ENCODE measurements at regions not wholly inside any gene's neighbourhood (a gene's known extent, or its start where the extent isn't known, plus 50 kb on each side); places are given as distances from the start of the nearest gene placed in this dataset.

DNA sequence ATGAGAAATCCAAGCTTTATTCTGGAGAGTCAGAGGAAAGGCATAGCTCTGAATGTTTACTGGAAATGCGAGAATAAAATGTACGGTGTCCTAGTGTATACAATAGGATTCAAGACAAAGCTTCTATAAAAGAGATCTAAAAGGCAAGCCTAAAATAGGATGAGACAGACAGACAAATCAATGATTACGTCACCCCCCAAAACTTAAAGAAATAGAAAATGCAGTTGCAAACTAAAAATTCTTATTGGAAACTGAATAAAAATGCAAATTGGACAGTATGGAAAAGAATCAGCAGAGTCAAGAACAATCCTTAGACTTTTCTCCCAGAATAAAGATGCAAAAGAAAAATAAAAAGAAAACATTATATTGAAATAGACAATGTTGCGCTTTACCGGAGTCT is 245.9 kb downstream of the POM121L12 start:
- Histone ChIP-seq H3K36me3 (replicated peaks) (no peaks in the 10 kb centered on the region), H3K9me3 (no peaks in the 10 kb centered on the region), H3K4me1 (no peaks in the 10 kb centered on the region), H3K4me3 (no peak overlapping the region), H3K27me3 (ENCODE audit: low read depth) (no peaks in the 10 kb centered on the region)
- no peak for DNase-seq (ENCODE audit: low spot score in 2 of 2)
- in situ Hi-C loops (cut with MboI; ENCODE audit: low sequenced_read_pairs) = no loop called here

DNA sequence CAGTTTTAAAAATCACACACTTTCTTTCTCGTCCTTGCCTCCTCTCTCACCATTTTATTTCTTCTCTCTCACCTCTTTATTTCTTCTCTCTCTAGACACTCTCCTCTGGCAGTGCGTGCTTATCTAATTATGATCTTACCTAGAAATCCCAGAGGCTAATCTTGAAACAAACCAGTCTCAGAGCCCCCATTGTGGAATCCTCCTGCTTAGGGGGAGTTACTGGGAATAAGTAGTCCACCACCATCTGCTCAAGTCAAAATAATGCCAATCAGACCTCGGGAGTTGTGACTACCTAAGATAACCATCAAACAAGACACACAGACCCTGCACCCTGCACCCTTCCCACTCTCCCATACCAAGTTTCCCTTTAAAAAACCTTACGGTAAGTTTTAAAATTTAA is 256.9 kb downstream of the POM121L12 start:
- no peaks in the 10 kb centered on the region for H3K4me1 ChIP-seq
- DNase-seq (ENCODE audit: low spot score in 2 of 2) = no peak
- H3K4me3 ChIP-seq = no peak overlapping the region
- no peaks in the 10 kb centered on the region for H3K9me3 ChIP-seq
- H3K36me3 ChIP-seq (replicated peaks) = no peaks in the 10 kb centered on the region
- in situ Hi-C loops (cut with MboI; ENCODE audit: low sequenced_read_pairs) = no loop called here
- H3K27me3 ChIP-seq (ENCODE audit: low read depth) = no peaks in the 10 kb centered on the region

- in situ Hi-C loops (cut with MboI; ENCODE audit: low sequenced_read_pairs) = no loop called here
- H3K4me3 ChIP-seq = no peak overlapping the region
- no peaks in the 10 kb centered on the region for H3K27me3 ChIP-seq (ENCODE audit: low read depth)
- no peaks in the 10 kb centered on the region for H3K36me3 ChIP-seq (replicated peaks)
- H3K4me1 ChIP-seq = no peaks in the 10 kb centered on the region
- DNase-seq (ENCODE audit: low spot score in 2 of 2) = no peak
- no peaks in the 10 kb centered on the region for H3K9me3 ChIP-seq
These were observed 267.2 kb downstream of the POM121L12 start for GRCh38 chr7:53302496-53303246.

DNA sequence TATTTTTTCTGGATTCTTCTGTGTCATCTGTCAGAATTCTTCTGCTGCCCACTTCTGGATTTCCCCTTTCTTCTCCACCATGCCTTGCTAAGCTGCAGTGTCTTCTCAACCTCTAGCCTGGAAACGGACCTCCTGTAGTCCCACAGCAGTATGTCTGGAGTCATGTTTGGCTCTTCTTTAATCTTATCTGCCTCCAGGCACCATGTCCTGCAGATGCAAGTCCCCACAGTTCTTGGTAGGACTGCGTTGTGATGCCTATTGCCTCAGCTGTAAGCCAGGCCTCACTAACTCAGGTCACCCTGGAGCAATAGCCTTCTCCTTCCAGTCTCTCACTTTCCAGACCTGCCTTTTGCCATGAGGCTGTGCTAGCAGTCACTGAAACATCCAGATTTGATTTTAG is 268.3 kb downstream of the POM121L12 start:
- no peaks in the 10 kb centered on the region for H3K9me3 ChIP-seq
- no peaks in the 10 kb centered on the region for H3K36me3 ChIP-seq (replicated peaks)
- H3K27me3 ChIP-seq (ENCODE audit: low read depth) = no peaks in the 10 kb centered on the region
- no peak for DNase-seq (ENCODE audit: low spot score in 2 of 2)
- no peaks in the 10 kb centered on the region for H3K4me1 ChIP-seq
- H3K4me3 ChIP-seq = no peak overlapping the region
- in situ Hi-C loops (cut with MboI; ENCODE audit: low sequenced_read_pairs) = no loop called here

- H3K4me1 ChIP-seq = no peaks in the 10 kb centered on the region
- DNase-seq (ENCODE audit: low spot score in 2 of 2) = no peak
- no peaks in the 10 kb centered on the region for H3K9me3 ChIP-seq
- H3K4me3 ChIP-seq = no peak overlapping the region
- no peaks in the 10 kb centered on the region for H3K36me3 ChIP-seq (replicated peaks)
- in situ Hi-C loops (cut with MboI; ENCODE audit: low sequenced_read_pairs) = no loop called here
- no peaks in the 10 kb centered on the region for H3K27me3 ChIP-seq (ENCODE audit: low read depth)
These were observed 271.4 kb downstream of the POM121L12 start for GRCh38 chr7:53306846-53307245.

GRCh38 chr7:53311205-53311604 is 275.8 kb downstream of the POM121L12 start:
- H3K4me1 ChIP-seq = no peaks in the 10 kb centered on the region
- H3K4me3 ChIP-seq = no peak overlapping the region
- no peaks in the 10 kb centered on the region for H3K9me3 ChIP-seq
- in situ Hi-C loops (cut with MboI; ENCODE audit: low sequenced_read_pairs) = no loop called here
- no peaks in the 10 kb centered on the region for H3K36me3 ChIP-seq (replicated peaks)
- no peaks in the 10 kb centered on the region for H3K27me3 ChIP-seq (ENCODE audit: low read depth)
- DNase-seq (ENCODE audit: low spot score in 2 of 2) = no peak

DNA sequence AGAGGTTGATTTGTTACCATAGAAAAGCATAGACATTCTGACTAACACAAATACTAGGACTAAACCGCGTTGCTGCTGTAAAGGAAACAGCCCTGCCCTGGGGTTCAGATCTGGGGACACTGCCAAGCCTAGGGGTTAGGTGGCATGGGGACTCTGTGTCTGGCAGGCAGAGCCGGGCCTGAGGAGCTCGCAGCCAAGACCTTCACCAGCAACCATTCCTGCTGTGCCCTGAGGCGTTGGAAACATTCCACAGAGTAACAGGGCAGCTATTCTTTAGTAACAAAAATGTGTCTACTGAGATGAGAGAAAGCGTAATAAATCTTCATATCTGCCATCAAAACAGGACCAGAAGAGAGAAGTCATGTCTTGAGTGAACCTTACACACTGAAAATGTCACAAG is 280.5 kb downstream of the POM121L12 start:
- DNase-seq (ENCODE audit: low spot score in 2 of 2) = no peak
- H3K27me3 ChIP-seq (ENCODE audit: low read depth) = no peaks in the 10 kb centered on the region
- in situ Hi-C loops (cut with MboI; ENCODE audit: low sequenced_read_pairs) = no loop called here
- H3K4me3 ChIP-seq = no peak overlapping the region
- H3K36me3 ChIP-seq (replicated peaks) = no peaks in the 10 kb centered on the region
- H3K9me3 ChIP-seq = no peaks in the 10 kb centered on the region
- no peaks in the 10 kb centered on the region for H3K4me1 ChIP-seq

GRCh38 chr7:53318566-53318965 is 283.1 kb downstream of the POM121L12 start:
- Histone ChIP-seq H3K9me3 (no peaks in the 10 kb centered on the region), H3K36me3 (replicated peaks) (no peaks in the 10 kb centered on the region), H3K4me1 (no peaks in the 10 kb centered on the region), H3K4me3 (no peak overlapping the region), H3K27me3 (ENCODE audit: low read depth) (no peaks in the 10 kb centered on the region)
- DNase-seq (ENCODE audit: low spot score in 2 of 2) = no peak
- in situ Hi-C loops (cut with MboI; ENCODE audit: low sequenced_read_pairs) = no loop called here

- no peaks in the 10 kb centered on the region for H3K9me3 ChIP-seq
- no peak overlapping the region for H3K4me3 ChIP-seq
- no peaks in the 10 kb centered on the region for H3K36me3 ChIP-seq (replicated peaks)
- no peak for DNase-seq (ENCODE audit: low spot score in 2 of 2)
- H3K27me3 ChIP-seq (ENCODE audit: low read depth) = no peaks in the 10 kb centered on the region
- H3K4me1 ChIP-seq = no peaks in the 10 kb centered on the region
- in situ Hi-C loops (cut with MboI; ENCODE audit: low sequenced_read_pairs) = no loop called here
These were observed 289.6 kb downstream of the POM121L12 start for GRCh38 chr7:53325061-53325460.

DNA sequence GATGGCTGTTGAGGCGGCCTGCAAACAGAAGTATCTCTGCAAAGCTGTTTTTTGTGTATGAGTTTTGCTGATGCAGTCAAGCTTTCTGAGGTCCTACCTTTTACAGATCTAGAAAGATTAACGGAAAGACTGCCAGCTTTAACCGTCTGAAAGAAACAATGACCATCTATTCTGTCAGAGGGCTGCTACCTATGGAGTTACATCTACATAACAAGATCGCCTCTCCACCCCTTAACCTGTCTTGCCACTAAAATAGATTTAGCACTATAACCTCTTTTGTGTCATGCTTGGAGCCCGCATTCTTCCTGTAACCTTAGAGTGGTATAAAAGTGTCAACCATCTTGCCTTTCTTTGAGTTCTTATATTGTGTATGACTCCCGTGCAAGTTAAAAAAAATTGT is 291.2 kb downstream of the POM121L12 start:
- no peaks in the 10 kb centered on the region for H3K9me3 ChIP-seq
- in situ Hi-C loops (cut with MboI; ENCODE audit: low sequenced_read_pairs) = no loop called here
- H3K36me3 ChIP-seq (replicated peaks) = no peaks in the 10 kb centered on the region
- H3K27me3 ChIP-seq (ENCODE audit: low read depth) = no peaks in the 10 kb centered on the region
- H3K4me1 ChIP-seq = no peaks in the 10 kb centered on the region
- DNase-seq (ENCODE audit: low spot score in 2 of 2) = peak in 1 of 2 experiments; percentile 20
- H3K4me3 ChIP-seq = no peak overlapping the region

GRCh38 chr7:53336105-53336668 is 300.8 kb downstream of the POM121L12 start:
- Histone ChIP-seq H3K36me3 (replicated peaks) (no peaks in the 10 kb centered on the region), H3K4me3 (no peak overlapping the region), H3K9me3 (no peaks in the 10 kb centered on the region; the same call in 1 of the 2 replicates), H3K4me1 (no peaks in the 10 kb centered on the region), H3K27me3 (ENCODE audit: low read depth) (no peaks in the 10 kb centered on the region)
- in situ Hi-C loops (cut with MboI; ENCODE audit: low sequenced_read_pairs) = no loop called here
- no peak for DNase-seq (ENCODE audit: low spot score in 2 of 2)

GRCh38 chr7:53340220-53340619 is 304.8 kb downstream of the POM121L12 start:
- H3K9me3 ChIP-seq = no peaks in the 10 kb centered on the region; the same call in 1 of the 2 replicates
- in situ Hi-C loops (cut with MboI; ENCODE audit: low sequenced_read_pairs) = no loop called here

DNA sequence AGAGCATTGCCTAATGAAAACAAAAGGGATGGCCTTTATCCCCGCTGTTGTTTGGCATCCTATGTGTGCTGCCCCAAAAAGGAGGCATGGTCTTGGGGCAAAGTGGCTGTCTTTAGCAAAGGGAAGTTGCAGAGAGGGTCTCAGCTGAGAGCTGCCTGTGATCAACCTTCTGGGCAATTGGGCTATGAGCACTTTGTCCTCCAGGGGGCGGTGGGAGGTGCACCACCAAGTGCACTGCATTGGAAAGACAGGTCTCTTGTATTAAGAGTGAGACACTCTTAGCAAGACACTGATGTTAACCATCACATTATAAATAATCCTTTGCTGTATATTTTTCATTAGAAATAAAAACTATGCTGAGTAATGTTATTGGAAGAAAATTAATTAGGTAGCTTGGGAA is 314.8 kb downstream of the POM121L12 start:
- in situ Hi-C loops (cut with MboI; ENCODE audit: low sequenced_read_pairs) = no loop called here
- no peaks in the 10 kb centered on the region for H3K9me3 ChIP-seq
- H3K4me1 ChIP-seq = no peaks in the 10 kb centered on the region
- H3K27me3 ChIP-seq (ENCODE audit: low read depth) = no peaks in the 10 kb centered on the region
- DNase-seq (ENCODE audit: low spot score in 2 of 2) = peak in 1 of 2 experiments; percentile 59
- H3K4me3 ChIP-seq = no peak overlapping the region
- H3K36me3 ChIP-seq (replicated peaks) = no peaks in the 10 kb centered on the region

More at GRCh38 chr7:53340220-53340619, 304.8 kb downstream of the POM121L12 start:
- DNase-seq (ENCODE audit: low spot score in 2 of 2) = no peak
- H3K36me3 ChIP-seq (replicated peaks) = no peaks in the 10 kb centered on the region
- no peak overlapping the region for H3K4me3 ChIP-seq
- H3K27me3 ChIP-seq (ENCODE audit: low read depth) = no peaks in the 10 kb centered on the region
- H3K4me1 ChIP-seq = no peaks in the 10 kb centered on the region

DNA sequence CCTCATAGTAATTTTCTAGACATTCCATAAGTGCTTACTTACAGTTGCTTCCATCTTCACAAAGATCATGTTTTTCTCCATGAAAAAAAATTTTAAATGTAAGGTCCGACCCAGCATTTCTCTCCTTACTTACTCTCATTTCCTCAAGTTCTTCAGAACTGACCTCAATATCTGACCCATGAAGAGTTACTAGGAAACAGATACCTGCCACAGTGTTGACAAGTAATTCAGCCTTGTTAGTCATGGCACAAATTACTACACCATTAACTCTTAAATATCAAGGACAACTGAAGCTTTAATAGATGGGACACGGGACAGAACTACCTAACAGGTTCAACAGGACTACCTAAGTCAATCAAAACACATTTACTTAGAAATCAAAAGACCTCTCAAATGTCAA is 316.2 kb downstream of the POM121L12 start:
- Histone ChIP-seq H3K4me3 (no peak overlapping the region), H3K9me3 (no peaks in the 10 kb centered on the region), H3K4me1 (no peaks in the 10 kb centered on the region), H3K27me3 (ENCODE audit: low read depth) (no peaks in the 10 kb centered on the region), H3K36me3 (replicated peaks) (no peaks in the 10 kb centered on the region)
- in situ Hi-C loops (cut with MboI; ENCODE audit: low sequenced_read_pairs) = no loop called here
- DNase-seq (ENCODE audit: low spot score in 2 of 2) = no peak

Measured in HAP-1 (cell line).